Kidney epithelial cell (primary cell): ENCODE measurements at regions not wholly inside any gene's neighbourhood (a gene's known extent, or its start where the extent isn't known, plus 50 kb on each side); places are given as distances from the start of the nearest gene placed in this dataset.
"Not testable (repeated sequence)": the region's sequence is repeated elsewhere in the genome, so short reads cannot be mapped to it uniquely, and the experiment has no call there.

ENCODE experiments used
- DNase-seq: peaks from one replicate; pipeline ENCODE4 v3.0.0-alpha.2; 2010; ENCODE audit warnings: low read depth
- H3K27me3 ChIP-seq: 2 replicates; pipeline ENCODE4 v1.6.0; 2011; ENCODE audit warnings: low read length; ENCODE audit not compliant: control insufficient read depth, insufficient read depth
- H3K36me3 ChIP-seq: 2 replicates; pipeline ENCODE4 v1.5.1; 2011; ENCODE audit warnings: low read length; ENCODE audit not compliant: control insufficient read depth, insufficient read depth
- H3K4me3 ChIP-seq: 2 replicates; pipeline ENCODE4 v1.5.1; 2011; ENCODE audit warnings: low read depth, mild to moderate bottlenecking, control low read depth, low read length
- TF ChIP-seq, protein P1 (sequence below): IDR thresholded peaks from 2 replicates; pipeline ENCODE4 v1.5.1; 2011; ENCODE audit warnings: mild to moderate bottlenecking, moderate library complexity, low read length, control low read depth, inconsistent platforms; ENCODE audit not compliant: insufficient read depth, poor library complexity, severe bottlenecking

- Histone ChIP-seq H3K4me3 (no peak overlapping the region), H3K27me3 (no peaks in the 10 kb centered on the region), H3K36me3 (no peaks in the 10 kb centered on the region)
- TF ChIP-seq, protein P1, sequence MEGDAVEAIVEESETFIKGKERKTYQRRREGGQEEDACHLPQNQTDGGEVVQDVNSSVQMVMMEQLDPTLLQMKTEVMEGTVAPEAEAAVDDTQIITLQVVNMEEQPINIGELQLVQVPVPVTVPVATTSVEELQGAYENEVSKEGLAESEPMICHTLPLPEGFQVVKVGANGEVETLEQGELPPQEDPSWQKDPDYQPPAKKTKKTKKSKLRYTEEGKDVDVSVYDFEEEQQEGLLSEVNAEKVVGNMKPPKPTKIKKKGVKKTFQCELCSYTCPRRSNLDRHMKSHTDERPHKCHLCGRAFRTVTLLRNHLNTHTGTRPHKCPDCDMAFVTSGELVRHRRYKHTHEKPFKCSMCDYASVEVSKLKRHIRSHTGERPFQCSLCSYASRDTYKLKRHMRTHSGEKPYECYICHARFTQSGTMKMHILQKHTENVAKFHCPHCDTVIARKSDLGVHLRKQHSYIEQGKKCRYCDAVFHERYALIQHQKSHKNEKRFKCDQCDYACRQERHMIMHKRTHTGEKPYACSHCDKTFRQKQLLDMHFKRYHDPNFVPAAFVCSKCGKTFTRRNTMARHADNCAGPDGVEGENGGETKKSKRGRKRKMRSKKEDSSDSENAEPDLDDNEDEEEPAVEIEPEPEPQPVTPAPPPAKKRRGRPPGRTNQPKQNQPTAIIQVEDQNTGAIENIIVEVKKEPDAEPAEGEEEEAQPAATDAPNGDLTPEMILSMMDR: no peak
- no peak for DNase-seq
Measured at GRCh38 chr18:5021558-5021957, 175.5 kb downstream of the AKAIN1 start.

DNA sequence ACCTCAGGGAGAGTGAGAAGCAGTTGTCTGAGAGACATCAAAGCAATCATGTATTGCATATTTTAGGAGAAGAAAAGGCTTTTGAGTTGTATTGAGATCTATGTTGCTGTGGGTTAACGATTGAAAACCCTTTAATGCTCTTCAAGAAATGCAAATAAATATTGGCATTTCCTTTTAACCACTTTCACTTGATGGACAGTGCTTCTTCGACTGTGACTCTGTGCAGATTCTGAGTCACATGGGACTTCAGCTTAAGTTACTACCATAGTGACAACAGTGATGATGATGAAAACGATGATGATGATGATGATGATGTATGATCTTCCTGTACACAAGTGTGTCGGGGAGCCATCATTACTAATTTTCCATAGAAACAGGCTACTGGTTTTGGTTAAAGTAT lies 181.8 kb downstream of the AKAIN1 start:
- TF ChIP-seq, protein P1: no peak
- no peak overlapping the region for H3K4me3 ChIP-seq
- no peak for DNase-seq
- no peaks in the 10 kb centered on the region for H3K36me3 ChIP-seq
- H3K27me3 ChIP-seq: no peaks in the 10 kb centered on the region

GRCh38 chr18:5004031-5004820 lies 192.8 kb downstream of the AKAIN1 start:
- H3K36me3 ChIP-seq, DNase-seq, H3K4me3 ChIP-seq, H3K27me3 ChIP-seq: not testable (repeated sequence)

DNA sequence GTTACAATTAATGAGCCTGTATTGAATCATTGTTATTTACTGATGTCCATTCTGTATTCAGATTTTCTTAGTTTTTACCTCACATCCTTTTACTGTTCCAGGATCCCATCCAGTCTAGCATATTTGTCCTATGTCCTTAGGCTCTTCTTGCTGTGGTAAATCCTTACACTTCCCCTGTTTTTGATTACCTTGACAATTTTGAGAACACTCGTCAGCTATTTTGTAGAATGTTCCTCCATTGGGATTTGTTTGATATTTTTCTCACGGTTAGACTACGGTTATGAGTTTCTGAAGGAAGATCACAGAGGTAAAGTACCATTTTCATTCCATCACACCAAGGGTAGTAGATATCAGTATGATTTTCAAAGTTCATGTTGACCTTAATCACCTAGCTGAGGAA lies 202.3 kb downstream of the AKAIN1 start:
- Histone ChIP-seq H3K4me3 (no peak overlapping the region), H3K36me3 (no peaks in the 10 kb centered on the region), H3K27me3 (no peaks in the 10 kb centered on the region)
- TF ChIP-seq, protein P1: no peak
- DNase-seq: no peak

- Histone ChIP-seq H3K36me3 (no peaks in the 10 kb centered on the region), H3K27me3 (no peaks in the 10 kb centered on the region), H3K4me3 (no peak overlapping the region)
- DNase-seq: no peak
- TF ChIP-seq, protein P1: no peak
Measured at GRCh38 chr18:4987452-4988405, 209.3 kb downstream of the AKAIN1 start.

- DNase-seq: no peak
- TF ChIP-seq, protein P1: no peak
- Histone ChIP-seq H3K36me3 (no peaks in the 10 kb centered on the region), H3K27me3 (no peaks in the 10 kb centered on the region), H3K4me3 (no peak overlapping the region)
Measured at GRCh38 chr18:4986677-4987076, 210.4 kb downstream of the AKAIN1 start.
